Gastrocnemius medialis (tissue), 4 donors: ENCODE measurements at regions not wholly inside any gene's neighbourhood (a gene's known extent, or its start where the extent isn't known, plus 50 kb on each side); places are given as distances from the start of the nearest gene placed in this dataset.

Experiments used
- POLR2A ChIP-seq, 2 donors: fragments of 450-650 bp; IDR thresholded peaks; one replicate each; pipeline ENCODE4 v1.6.1; 2017; ENCODE audit warnings: antibody characterized with exemption in 2 of 2, mild to moderate bottlenecking in 2 of 2, moderate library complexity in 2 of 2
- TF ChIP-seq, protein P1 (sequence below), 5 experiments: fragments of 450-650 bp in 3 of 5; fragments of 200-600 bp in 2 of 5; sonication (generic) in 2 of 5; IDR thresholded peaks in 4 of 5; conservative IDR thresholded peaks in 1 of 5; 1 replicate in 4 of 5; 2 replicates in 1 of 5; pipeline ENCODE4 v1.5.1; 2016 to 2019; ENCODE audit warnings: antibody characterized with exemption in 5 of 5, mild to moderate bottlenecking in 3 of 5, moderate library complexity in 3 of 5

DNA sequence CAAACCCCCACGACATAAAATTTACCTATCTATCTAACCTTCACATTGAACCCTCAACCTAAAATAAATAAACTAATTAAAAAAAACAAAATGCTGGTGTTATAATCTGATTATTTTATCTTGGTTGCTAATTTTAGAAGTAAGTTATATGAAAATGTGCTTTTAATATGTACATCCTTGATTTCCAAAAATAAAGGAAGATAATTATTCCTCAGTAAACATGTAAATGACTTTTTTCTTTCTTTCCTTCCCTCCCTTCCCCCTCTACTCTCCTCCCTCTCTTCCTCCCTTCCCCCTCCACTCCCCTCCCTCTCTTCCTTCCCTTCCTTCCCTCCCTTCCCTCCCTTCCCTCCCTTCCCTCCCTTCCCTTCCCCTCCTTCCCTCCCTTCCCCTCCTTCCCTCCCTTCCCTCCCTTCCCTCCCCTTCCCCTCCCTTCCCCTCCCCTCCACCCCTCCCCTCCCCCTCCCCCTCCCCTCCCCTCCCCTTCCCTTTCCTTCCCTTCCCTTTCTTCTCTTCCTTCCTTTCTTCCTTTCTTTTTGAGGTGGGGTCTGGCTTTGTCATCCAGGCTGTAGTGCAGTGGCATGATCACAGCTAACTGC lies 180.0 kb upstream of the GIMD1 start:
- no peak for TF ChIP-seq POLR2A (IDR thresholded peaks at IDR 0.05)
- TF ChIP-seq, protein P1, sequence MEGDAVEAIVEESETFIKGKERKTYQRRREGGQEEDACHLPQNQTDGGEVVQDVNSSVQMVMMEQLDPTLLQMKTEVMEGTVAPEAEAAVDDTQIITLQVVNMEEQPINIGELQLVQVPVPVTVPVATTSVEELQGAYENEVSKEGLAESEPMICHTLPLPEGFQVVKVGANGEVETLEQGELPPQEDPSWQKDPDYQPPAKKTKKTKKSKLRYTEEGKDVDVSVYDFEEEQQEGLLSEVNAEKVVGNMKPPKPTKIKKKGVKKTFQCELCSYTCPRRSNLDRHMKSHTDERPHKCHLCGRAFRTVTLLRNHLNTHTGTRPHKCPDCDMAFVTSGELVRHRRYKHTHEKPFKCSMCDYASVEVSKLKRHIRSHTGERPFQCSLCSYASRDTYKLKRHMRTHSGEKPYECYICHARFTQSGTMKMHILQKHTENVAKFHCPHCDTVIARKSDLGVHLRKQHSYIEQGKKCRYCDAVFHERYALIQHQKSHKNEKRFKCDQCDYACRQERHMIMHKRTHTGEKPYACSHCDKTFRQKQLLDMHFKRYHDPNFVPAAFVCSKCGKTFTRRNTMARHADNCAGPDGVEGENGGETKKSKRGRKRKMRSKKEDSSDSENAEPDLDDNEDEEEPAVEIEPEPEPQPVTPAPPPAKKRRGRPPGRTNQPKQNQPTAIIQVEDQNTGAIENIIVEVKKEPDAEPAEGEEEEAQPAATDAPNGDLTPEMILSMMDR (IDR thresholded peaks at IDR 0.05 in 4 of 5, conservative IDR thresholded peaks at IDR 0.05 in 1 of 5) = no peak
